ENCODE measurements at regions not wholly inside any gene's neighbourhood (a gene's known extent, or its start where the extent isn't known, plus 50 kb on each side); places are given as distances from the start of the nearest gene placed in this dataset.

DNA sequence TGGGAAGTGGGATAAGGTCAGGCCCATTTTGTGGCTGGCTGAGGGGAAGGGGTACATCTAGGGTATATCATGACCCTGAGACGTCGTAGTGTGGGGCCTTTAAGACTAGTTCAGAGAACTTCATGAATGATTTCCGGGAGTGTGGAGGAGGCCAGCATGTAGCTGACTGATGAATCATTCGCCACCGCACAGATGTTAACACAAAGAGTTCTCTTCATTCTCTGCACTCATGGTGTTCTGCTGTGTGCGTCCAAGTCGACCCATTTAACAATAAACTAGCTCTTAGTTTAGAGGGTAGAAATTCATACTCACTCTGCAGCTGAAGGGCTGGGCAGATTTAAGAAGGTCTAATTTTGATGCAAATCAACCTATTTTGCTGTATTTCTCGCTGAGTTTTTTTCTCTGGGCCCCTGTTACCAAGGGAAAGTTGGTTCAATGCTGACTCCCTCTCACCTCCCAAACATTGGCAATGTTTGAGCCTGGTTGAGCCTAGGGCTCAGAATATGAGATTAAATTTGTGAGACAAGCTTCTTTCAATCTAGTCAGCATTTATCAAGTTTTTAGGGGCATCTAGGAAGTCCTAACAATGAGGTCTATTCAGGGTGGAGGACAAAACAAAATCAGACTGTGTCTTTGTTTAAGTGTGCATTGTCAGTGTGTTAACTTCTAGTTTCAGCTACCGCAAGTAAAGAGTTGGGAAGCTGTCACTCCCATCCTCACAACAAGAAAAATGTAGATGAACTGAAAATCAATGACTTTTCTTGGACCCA lies 106.8 kb upstream of the CBLN4 start:
- H3K4me1 ChIP-seq (ENCODE audit: insufficient read depth): no peaks in the 10 kb centered on the region
- H3K4me3 Mint-ChIP-seq: no peak overlapping the region
- no peak for ATAC-seq
- no peak overlapping the region for H2AFZ ChIP-seq
- H3K27me3 Mint-ChIP-seq (ENCODE audit: insufficient read depth, low read depth, poor library complexity): peaks cover 7% of the 10 kb centered on the region
- peaks cover 32% of the 10 kb centered on the region; the same call in 2 of the 3 replicates for H3K36me3 Mint-ChIP-seq (ENCODE audit: low read depth)
- H3K4me1 Mint-ChIP-seq: no peaks in the 10 kb centered on the region
- no peaks in the 10 kb centered on the region for H3K79me2 ChIP-seq (replicated peaks; ENCODE audit: insufficient read depth)
- no peaks in the 10 kb centered on the region for H4K20me1 ChIP-seq (replicated peaks; ENCODE audit: insufficient read depth)
- no peaks in the 10 kb centered on the region for H3K27me3 ChIP-seq (ENCODE audit: insufficient read depth)
- no peak overlapping the region for H3K4me3 ChIP-seq
- TF ChIP-seq JUNB (IDR thresholded peaks at IDR 0.05; ENCODE audit: unreplicated experiment): no peak
- TF ChIP-seq ZNF114 (CRISPR knock-in tag; IDR thresholded peaks at IDR 0.05): no peak
- TF ChIP-seq, protein P1, sequence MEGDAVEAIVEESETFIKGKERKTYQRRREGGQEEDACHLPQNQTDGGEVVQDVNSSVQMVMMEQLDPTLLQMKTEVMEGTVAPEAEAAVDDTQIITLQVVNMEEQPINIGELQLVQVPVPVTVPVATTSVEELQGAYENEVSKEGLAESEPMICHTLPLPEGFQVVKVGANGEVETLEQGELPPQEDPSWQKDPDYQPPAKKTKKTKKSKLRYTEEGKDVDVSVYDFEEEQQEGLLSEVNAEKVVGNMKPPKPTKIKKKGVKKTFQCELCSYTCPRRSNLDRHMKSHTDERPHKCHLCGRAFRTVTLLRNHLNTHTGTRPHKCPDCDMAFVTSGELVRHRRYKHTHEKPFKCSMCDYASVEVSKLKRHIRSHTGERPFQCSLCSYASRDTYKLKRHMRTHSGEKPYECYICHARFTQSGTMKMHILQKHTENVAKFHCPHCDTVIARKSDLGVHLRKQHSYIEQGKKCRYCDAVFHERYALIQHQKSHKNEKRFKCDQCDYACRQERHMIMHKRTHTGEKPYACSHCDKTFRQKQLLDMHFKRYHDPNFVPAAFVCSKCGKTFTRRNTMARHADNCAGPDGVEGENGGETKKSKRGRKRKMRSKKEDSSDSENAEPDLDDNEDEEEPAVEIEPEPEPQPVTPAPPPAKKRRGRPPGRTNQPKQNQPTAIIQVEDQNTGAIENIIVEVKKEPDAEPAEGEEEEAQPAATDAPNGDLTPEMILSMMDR (conservative IDR thresholded peaks at IDR 0.05; ENCODE audit: low read depth in 2 of 2): no peak
- TF ChIP-seq, protein P2, sequence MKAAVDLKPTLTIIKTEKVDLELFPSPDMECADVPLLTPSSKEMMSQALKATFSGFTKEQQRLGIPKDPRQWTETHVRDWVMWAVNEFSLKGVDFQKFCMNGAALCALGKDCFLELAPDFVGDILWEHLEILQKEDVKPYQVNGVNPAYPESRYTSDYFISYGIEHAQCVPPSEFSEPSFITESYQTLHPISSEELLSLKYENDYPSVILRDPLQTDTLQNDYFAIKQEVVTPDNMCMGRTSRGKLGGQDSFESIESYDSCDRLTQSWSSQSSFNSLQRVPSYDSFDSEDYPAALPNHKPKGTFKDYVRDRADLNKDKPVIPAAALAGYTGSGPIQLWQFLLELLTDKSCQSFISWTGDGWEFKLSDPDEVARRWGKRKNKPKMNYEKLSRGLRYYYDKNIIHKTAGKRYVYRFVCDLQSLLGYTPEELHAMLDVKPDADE (IDR thresholded peaks at IDR 0.05): no peak
- no peak for TF ChIP-seq CREB1 (CRISPR knock-in tag; IDR thresholded peaks at IDR 0.05; ENCODE audit: low read depth)
- TF ChIP-seq, protein P3, sequence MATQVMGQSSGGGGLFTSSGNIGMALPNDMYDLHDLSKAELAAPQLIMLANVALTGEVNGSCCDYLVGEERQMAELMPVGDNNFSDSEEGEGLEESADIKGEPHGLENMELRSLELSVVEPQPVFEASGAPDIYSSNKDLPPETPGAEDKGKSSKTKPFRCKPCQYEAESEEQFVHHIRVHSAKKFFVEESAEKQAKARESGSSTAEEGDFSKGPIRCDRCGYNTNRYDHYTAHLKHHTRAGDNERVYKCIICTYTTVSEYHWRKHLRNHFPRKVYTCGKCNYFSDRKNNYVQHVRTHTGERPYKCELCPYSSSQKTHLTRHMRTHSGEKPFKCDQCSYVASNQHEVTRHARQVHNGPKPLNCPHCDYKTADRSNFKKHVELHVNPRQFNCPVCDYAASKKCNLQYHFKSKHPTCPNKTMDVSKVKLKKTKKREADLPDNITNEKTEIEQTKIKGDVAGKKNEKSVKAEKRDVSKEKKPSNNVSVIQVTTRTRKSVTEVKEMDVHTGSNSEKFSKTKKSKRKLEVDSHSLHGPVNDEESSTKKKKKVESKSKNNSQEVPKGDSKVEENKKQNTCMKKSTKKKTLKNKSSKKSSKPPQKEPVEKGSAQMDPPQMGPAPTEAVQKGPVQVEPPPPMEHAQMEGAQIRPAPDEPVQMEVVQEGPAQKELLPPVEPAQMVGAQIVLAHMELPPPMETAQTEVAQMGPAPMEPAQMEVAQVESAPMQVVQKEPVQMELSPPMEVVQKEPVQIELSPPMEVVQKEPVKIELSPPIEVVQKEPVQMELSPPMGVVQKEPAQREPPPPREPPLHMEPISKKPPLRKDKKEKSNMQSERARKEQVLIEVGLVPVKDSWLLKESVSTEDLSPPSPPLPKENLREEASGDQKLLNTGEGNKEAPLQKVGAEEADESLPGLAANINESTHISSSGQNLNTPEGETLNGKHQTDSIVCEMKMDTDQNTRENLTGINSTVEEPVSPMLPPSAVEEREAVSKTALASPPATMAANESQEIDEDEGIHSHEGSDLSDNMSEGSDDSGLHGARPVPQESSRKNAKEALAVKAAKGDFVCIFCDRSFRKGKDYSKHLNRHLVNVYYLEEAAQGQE (IDR thresholded peaks at IDR 0.05; ENCODE audit: unreplicated experiment): no peak
- TF ChIP-seq, protein P4, sequence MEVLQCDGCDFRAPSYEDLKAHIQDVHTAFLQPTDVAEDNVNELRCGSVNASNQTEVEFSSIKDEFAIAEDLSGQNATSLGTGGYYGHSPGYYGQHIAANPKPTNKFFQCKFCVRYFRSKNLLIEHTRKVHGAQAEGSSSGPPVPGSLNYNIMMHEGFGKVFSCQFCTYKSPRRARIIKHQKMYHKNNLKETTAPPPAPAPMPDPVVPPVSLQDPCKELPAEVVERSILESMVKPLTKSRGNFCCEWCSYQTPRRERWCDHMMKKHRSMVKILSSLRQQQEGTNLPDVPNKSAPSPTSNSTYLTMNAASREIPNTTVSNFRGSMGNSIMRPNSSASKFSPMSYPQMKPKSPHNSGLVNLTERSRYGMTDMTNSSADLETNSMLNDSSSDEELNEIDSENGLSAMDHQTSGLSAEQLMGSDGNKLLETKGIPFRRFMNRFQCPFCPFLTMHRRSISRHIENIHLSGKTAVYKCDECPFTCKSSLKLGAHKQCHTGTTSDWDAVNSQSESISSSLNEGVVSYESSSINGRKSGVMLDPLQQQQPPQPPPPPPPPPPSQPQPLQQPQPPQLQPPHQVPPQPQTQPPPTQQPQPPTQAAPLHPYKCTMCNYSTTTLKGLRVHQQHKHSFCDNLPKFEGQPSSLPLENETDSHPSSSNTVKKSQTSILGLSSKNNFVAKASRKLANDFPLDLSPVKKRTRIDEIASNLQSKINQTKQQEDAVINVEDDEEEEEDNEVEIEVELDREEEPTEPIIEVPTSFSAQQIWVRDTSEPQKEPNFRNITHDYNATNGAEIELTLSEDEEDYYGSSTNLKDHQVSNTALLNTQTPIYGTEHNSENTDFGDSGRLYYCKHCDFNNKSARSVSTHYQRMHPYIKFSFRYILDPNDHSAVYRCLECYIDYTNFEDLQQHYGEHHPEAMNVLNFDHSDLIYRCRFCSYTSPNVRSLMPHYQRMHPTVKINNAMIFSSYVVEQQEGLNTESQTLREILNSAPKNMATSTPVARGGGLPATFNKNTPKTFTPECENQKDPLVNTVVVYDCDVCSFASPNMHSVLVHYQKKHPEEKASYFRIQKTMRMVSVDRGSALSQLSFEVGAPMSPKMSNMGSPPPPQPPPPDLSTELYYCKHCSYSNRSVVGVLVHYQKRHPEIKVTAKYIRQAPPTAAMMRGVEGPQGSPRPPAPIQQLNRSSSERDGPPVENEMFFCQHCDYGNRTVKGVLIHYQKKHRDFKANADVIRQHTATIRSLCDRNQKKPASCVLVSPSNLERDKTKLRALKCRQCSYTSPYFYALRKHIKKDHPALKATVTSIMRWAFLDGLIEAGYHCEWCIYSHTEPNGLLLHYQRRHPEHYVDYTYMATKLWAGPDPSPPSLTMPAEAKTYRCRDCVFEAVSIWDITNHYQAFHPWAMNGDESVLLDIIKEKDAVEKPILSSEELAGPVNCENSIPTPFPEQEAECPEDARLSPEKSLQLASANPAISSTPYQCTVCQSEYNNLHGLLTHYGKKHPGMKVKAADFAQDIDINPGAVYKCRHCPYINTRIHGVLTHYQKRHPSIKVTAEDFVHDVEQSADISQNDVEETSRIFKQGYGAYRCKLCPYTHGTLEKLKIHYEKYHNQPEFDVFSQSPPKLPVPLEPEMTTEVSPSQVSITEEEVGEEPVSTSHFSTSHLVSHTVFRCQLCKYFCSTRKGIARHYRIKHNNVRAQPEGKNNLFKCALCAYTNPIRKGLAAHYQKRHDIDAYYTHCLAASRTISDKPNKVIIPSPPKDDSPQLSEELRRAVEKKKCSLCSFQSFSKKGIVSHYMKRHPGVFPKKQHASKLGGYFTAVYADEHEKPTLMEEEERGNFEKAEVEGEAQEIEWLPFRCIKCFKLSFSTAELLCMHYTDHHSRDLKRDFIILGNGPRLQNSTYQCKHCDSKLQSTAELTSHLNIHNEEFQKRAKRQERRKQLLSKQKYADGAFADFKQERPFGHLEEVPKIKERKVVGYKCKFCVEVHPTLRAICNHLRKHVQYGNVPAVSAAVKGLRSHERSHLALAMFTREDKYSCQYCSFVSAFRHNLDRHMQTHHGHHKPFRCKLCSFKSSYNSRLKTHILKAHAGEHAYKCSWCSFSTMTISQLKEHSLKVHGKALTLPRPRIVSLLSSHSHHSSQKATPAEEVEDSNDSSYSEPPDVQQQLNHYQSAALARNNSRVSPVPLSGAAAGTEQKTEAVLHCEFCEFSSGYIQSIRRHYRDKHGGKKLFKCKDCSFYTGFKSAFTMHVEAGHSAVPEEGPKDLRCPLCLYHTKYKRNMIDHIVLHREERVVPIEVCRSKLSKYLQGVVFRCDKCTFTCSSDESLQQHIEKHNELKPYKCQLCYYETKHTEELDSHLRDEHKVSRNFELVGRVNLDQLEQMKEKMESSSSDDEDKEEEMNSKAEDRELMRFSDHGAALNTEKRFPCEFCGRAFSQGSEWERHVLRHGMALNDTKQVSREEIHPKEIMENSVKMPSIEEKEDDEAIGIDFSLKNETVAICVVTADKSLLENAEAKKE (CRISPR knock-in tag; IDR thresholded peaks at IDR 0.05): no peak
- H3K27ac Mint-ChIP-seq: no peak overlapping the region
- H3K9me3 Mint-ChIP-seq: peaks cover 82% of the 10 kb centered on the region
- H3K9me2 ChIP-seq (ENCODE audit: insufficient read depth): no peaks in the 10 kb centered on the region
- H3K27ac ChIP-seq (ENCODE audit: low read depth): no peak overlapping the region
- no peak for DNase-seq (ENCODE audit: low spot score)
- H3K4me2 ChIP-seq: no peak overlapping the region
- H3K36me3 ChIP-seq (ENCODE audit: insufficient read depth): peaks cover 14% of the 10 kb centered on the region; the same call in 1 of the 2 replicates
- H3F3A ChIP-seq (replicated peaks; ENCODE audit: low read depth): no peaks in the 10 kb centered on the region

All from GM23338 (cell line).